GM23338 (cell line): ENCODE measurements at regions not wholly inside any gene's neighbourhood (a gene's known extent, or its start where the extent isn't known, plus 50 kb on each side); places are given as distances from the start of the nearest gene placed in this dataset.

Source experiments
- ATAC-seq: fragments of 200-7000 bp; cut with Tn5 transposase; 3 replicates; pipeline ENCODE4 v1.9.1; 2020
- DNase-seq: peaks from one replicate; pipeline ENCODE4 v3.0.0-alpha.2; 2015; ENCODE audit warnings: low spot score
- H2AFZ ChIP-seq: fragments of 200-600 bp; sonication (generic); 2 replicates; pipeline ENCODE4 v1.8.0; 2016; ENCODE audit warnings: antibody characterized with exemption, mild to moderate bottlenecking, moderate library complexity
- H3F3A ChIP-seq: fragments of 200-600 bp; sonication (generic); replicated peaks from 2 replicates; pipeline ENCODE4 v1.8.0; 2017; ENCODE audit warnings: antibody characterized with exemption, mixed run types, low read depth
- H3K27ac ChIP-seq: fragments of 200-600 bp; sonication (generic); 2 replicates; pipeline ENCODE4 v1.6.1; 2016; ENCODE audit warnings: low read depth
- H3K27me3 ChIP-seq: fragments of 200-600 bp; sonication (generic); 2 replicates; pipeline ENCODE4 v1.8.0; 2016; ENCODE audit warnings: mild to moderate bottlenecking, mixed run types, moderate library complexity; ENCODE audit not compliant: insufficient read depth
- H3K36me3 ChIP-seq: fragments of 200-600 bp; sonication (generic); 2 replicates; pipeline ENCODE4 v1.8.0; 2016; ENCODE audit warnings: mild to moderate bottlenecking; ENCODE audit not compliant: insufficient read depth
- H3K4me1 ChIP-seq: fragments of 200-600 bp; sonication (generic); 2 replicates; pipeline ENCODE4 v1.8.0; 2016; ENCODE audit warnings: mild to moderate bottlenecking, moderate library complexity; ENCODE audit not compliant: insufficient read depth
- H3K4me2 ChIP-seq: fragments of 200-600 bp; sonication (generic); 2 replicates; pipeline ENCODE4 v1.7.1; 2017; ENCODE audit warnings: mixed run types
- H3K4me3 ChIP-seq: fragments of 200-600 bp; sonication (generic); 2 replicates; pipeline ENCODE4 v1.6.1; 2016; ENCODE audit warnings: mixed run types
- H3K79me2 ChIP-seq: fragments of 200-600 bp; sonication (generic); replicated peaks from 2 replicates; pipeline ENCODE4 v1.8.0; 2017; ENCODE audit warnings: mild to moderate bottlenecking; ENCODE audit not compliant: insufficient read depth
- H3K9me2 ChIP-seq: fragments of 200-600 bp; sonication (generic); 2 replicates; pipeline ENCODE4 v1.8.0; 2017; ENCODE audit not compliant: insufficient read depth
- H4K20me1 ChIP-seq: fragments of 200-600 bp; sonication (generic); replicated peaks from 2 replicates; pipeline ENCODE4 v1.8.0; 2017; ENCODE audit warnings: mild to moderate bottlenecking; ENCODE audit not compliant: insufficient read depth
- H3K27ac Mint-ChIP-seq: 2 replicates; pipeline ENCODE4 v1.8.0; 2020; ENCODE audit warnings: inconsistent platforms, mild to moderate bottlenecking, moderate library complexity, mixed read lengths
- H3K27me3 Mint-ChIP-seq: 3 replicates; pipeline ENCODE4 v1.8.0; 2022; ENCODE audit warnings: low read depth, mild to moderate bottlenecking, moderate library complexity, mixed read lengths, inconsistent platforms; ENCODE audit not compliant: insufficient read depth, poor library complexity
- H3K36me3 Mint-ChIP-seq: 3 replicates; pipeline ENCODE4 v1.8.0; 2021; ENCODE audit warnings: low read depth, mild to moderate bottlenecking, inconsistent platforms, moderate library complexity, mixed read lengths
- H3K4me1 Mint-ChIP-seq: 3 replicates; pipeline ENCODE4 v1.8.0; 2020; ENCODE audit warnings: mild to moderate bottlenecking, inconsistent platforms, mixed read lengths
- H3K4me3 Mint-ChIP-seq: 3 replicates; pipeline ENCODE4 v1.8.0; 2021; ENCODE audit warnings: moderate library complexity, mild to moderate bottlenecking, inconsistent platforms, mixed read lengths
- H3K9me3 Mint-ChIP-seq: 3 replicates; pipeline ENCODE4 v1.8.0; 2020; ENCODE audit warnings: moderate library complexity, mild to moderate bottlenecking, inconsistent platforms, mixed read lengths
- CREB1 ChIP-seq: fragments of 250-450 bp; sonication (Bioruptor Pico); IDR thresholded peaks from 2 replicates; pipeline ENCODE4 v1.5.0; 2020; ENCODE audit warnings: low read depth, mild to moderate bottlenecking, moderate library complexity
- EZH2 ChIP-seq: fragments of 200-600 bp; sonication (generic); IDR thresholded peaks from one replicate; pipeline ENCODE4 v1.8.0; 2017; ENCODE audit warnings: antibody characterized with exemption, mild to moderate bottlenecking, low read depth; ENCODE audit not compliant: unreplicated experiment
- JUNB ChIP-seq: IDR thresholded peaks from one replicate; pipeline ENCODE4 v1.6.1; 2016; ENCODE audit warnings: antibody characterized with exemption; ENCODE audit not compliant: unreplicated experiment
- NANOG ChIP-seq: IDR thresholded peaks from 2 replicates; pipeline ENCODE4 v1.6.1; 2016; ENCODE audit warnings: antibody characterized with exemption, borderline replicate concordance
- TF ChIP-seq, protein P1 (sequence below), 2 experiments: fragments of 200-600 bp in 1 of 2; sonication (generic) in 1 of 2; conservative IDR thresholded peaks; 2 replicates each; pipeline versions ENCODE4 v1.5.1 to v1.6.1; 2016 to 2017; ENCODE audit warnings: antibody characterized with exemption in 2 of 2, low read depth in 2 of 2, mild to moderate bottlenecking in 2 of 2, moderate library complexity in 1 of 2
- TF ChIP-seq, protein P2 (sequence below): IDR thresholded peaks from 2 replicates; pipeline ENCODE4 v1.6.1; 2016; ENCODE audit warnings: antibody characterized with exemption

DNA sequence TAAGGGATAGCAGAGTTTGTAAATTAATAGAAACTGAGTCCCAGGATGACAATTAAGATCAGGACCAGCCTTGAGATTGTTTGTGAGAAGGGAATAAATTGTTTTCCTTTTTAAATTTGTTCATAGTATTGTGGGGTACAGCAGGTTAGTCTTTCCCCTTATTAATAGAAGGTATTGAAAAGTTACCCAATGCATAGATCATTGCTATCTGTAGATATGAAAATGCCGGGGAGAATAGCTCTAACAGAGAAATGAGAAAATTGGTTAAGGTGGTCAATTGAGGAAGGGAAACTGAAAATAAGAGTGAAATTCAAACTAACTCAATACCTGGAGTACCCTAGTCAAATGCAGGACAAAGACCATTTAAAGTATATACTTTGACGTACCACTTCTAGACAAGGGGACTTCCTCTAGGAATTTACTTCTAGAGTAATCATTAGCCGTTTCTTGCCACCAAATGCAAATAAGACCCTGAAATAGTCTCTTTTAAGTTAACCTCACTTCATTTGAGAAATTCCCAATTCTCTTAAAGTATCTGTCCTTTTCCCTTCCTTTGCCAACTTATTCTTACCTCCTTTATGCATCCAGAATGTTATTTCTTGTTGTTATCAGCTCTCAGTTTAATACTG lies 1224.4 kb upstream of the LRRTM1 start (continued):
- TF ChIP-seq, protein P1, sequence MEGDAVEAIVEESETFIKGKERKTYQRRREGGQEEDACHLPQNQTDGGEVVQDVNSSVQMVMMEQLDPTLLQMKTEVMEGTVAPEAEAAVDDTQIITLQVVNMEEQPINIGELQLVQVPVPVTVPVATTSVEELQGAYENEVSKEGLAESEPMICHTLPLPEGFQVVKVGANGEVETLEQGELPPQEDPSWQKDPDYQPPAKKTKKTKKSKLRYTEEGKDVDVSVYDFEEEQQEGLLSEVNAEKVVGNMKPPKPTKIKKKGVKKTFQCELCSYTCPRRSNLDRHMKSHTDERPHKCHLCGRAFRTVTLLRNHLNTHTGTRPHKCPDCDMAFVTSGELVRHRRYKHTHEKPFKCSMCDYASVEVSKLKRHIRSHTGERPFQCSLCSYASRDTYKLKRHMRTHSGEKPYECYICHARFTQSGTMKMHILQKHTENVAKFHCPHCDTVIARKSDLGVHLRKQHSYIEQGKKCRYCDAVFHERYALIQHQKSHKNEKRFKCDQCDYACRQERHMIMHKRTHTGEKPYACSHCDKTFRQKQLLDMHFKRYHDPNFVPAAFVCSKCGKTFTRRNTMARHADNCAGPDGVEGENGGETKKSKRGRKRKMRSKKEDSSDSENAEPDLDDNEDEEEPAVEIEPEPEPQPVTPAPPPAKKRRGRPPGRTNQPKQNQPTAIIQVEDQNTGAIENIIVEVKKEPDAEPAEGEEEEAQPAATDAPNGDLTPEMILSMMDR (conservative IDR thresholded peaks at IDR 0.05; ENCODE audit: low read depth in 2 of 2), result no peak
- TF ChIP-seq CREB1 (CRISPR knock-in tag), result no peak
- TF ChIP-seq NANOG, result no peak

DNA sequence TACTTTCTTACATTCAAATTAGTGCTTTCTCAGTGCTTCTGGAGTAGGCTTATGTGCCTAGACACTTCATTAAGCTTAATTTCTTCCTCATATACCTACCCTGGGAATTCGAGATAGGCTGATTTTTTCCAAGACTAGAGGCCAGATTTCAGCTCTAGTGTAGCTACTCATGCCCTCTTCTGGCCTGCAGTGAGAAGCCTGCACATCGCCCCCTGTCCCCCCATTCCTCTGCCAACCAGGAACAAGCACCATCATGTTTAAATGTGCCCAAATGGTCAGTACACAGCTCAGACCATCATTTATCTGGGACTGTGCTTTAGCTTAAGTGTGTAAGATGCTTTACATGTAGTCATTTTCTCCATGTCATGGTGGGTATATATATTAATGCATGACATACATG lies 1218.8 kb upstream of the LRRTM1 start:
- H2AFZ ChIP-seq, result no peak overlapping the region
- H3K27ac Mint-ChIP-seq, result no peak overlapping the region
- DNase-seq, result peak; percentile 36
- no peaks in the 10 kb centered on the region for H3K4me1 Mint-ChIP-seq
- H3K4me2 ChIP-seq, result no peak overlapping the region
- no peaks in the 10 kb centered on the region for H3K9me2 ChIP-seq
- H3K79me2 ChIP-seq, result no peaks in the 10 kb centered on the region
- H3F3A ChIP-seq, result no peaks in the 10 kb centered on the region
- peak; percentile 64 for ATAC-seq
- no peaks in the 10 kb centered on the region for H3K4me1 ChIP-seq
- H3K36me3 Mint-ChIP-seq, result no peaks in the 10 kb centered on the region
- H3K4me3 Mint-ChIP-seq, result no peak overlapping the region
- no peaks in the 10 kb centered on the region for H4K20me1 ChIP-seq
- H3K36me3 ChIP-seq, result no peaks in the 10 kb centered on the region
- H3K27ac ChIP-seq, result no peak overlapping the region
- no peaks in the 10 kb centered on the region; the same call in 2 of the 3 replicates for H3K9me3 Mint-ChIP-seq
- TF ChIP-seq, protein P1 (conservative IDR thresholded peaks at IDR 0.05; ENCODE audit: low read depth in 2 of 2), result peak; percentile 45 to 68; a peak in 3 of 4 replicates
- TF ChIP-seq JUNB (no peak), EZH2 (no peak)
- TF ChIP-seq, protein P2, sequence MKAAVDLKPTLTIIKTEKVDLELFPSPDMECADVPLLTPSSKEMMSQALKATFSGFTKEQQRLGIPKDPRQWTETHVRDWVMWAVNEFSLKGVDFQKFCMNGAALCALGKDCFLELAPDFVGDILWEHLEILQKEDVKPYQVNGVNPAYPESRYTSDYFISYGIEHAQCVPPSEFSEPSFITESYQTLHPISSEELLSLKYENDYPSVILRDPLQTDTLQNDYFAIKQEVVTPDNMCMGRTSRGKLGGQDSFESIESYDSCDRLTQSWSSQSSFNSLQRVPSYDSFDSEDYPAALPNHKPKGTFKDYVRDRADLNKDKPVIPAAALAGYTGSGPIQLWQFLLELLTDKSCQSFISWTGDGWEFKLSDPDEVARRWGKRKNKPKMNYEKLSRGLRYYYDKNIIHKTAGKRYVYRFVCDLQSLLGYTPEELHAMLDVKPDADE, result no peak
- no peak overlapping the region for H3K4me3 ChIP-seq
- H3K27me3 ChIP-seq, result no peaks in the 10 kb centered on the region
- H3K27me3 Mint-ChIP-seq, result peaks cover 4% of the 10 kb centered on the region

DNA sequence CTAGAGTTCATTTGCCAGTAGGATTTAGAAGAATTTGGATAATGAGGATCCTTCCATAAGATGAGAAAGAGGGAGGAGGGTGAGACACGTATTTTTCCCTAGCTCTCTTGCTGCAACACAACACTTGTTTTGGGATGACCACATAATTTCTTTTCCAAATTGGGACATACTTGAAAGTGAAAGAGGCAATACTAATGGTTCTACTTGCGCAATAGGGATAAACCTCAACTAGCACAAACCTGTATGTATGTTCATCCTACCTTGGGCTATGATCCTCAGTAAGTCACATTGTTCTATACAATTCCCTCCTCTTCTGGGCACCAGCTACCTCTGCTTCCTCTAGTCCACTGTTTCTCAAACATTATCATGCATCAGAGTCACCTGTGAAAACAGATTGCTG lies 1208.8 kb upstream of the LRRTM1 start:
- Mint-ChIP-seq H3K9me3 (no peaks in the 10 kb centered on the region; the same call in 2 of the 3 replicates), H3K4me1 (no peaks in the 10 kb centered on the region), H3K36me3 (no peaks in the 10 kb centered on the region), H3K27ac (no peak overlapping the region), H3K27me3 (no peaks in the 10 kb centered on the region), H3K4me3 (no peak overlapping the region)
- TF ChIP-seq, protein P1 (conservative IDR thresholded peaks at IDR 0.05; ENCODE audit: low read depth in 2 of 2), result no peak
- TF ChIP-seq, protein P2, result no peak
- ATAC-seq (no peak), DNase-seq (no peak)
- no peak overlapping the region for H3K4me3 ChIP-seq
- H3K27ac ChIP-seq, result no peak overlapping the region
- no peaks in the 10 kb centered on the region for H3K79me2 ChIP-seq
- no peaks in the 10 kb centered on the region for H3K9me2 ChIP-seq
- no peaks in the 10 kb centered on the region for H4K20me1 ChIP-seq
- H2AFZ ChIP-seq, result no peak overlapping the region
- no peak overlapping the region for H3K4me2 ChIP-seq
- H3K4me1 ChIP-seq, result no peaks in the 10 kb centered on the region
- H3K36me3 ChIP-seq, result no peaks in the 10 kb centered on the region
- H3F3A ChIP-seq, result no peaks in the 10 kb centered on the region
- H3K27me3 ChIP-seq, result no peaks in the 10 kb centered on the region
